ENCODE measurements at regions not wholly inside any gene's neighbourhood (a gene's known extent, or its start where the extent isn't known, plus 50 kb on each side); places are given as distances from the start of the nearest gene placed in this dataset.

DNA sequence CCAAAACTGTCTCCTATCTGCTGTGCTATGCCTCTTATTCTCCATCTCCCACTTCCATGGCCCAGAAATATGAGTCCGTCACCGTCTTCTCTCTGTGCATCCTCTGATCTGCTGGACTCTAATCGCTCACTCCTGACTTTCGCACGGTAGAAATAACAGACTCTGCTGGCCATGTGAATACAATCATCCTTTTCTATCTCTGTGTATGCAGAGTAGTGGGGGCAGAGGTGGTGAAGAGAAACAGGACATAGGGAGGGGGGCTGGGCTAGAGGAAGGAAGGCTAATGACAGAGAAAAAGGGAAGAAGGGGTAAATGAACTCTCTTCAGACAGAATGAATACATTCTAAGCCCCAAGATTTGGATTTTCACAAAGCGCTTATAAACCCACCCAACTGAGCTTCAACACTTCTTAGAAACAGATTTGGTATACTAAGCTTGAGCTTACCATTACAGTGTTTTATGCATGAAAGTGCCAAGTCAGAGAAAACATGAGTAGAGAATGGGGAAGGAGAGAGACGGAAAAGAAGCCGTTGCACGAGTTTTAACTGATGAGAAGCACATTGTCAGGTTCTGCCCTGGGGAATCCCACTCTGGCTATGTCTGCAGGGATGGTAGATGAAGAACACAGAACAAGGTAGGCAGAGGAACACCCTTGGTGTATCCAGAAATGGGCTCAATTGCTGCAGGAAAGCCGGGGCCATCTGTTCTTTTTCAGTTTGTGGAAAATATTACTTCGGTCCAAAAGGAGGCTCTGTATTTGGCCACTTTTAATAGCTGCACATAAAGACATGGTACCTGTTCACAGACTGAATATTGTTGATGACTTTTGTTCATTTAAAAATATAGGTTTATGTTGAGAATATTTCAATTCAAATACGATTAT is 324.7 kb downstream of the ETS1 start:
- no peak for DNase-seq (ENCODE audit: low spot score)

DNA sequence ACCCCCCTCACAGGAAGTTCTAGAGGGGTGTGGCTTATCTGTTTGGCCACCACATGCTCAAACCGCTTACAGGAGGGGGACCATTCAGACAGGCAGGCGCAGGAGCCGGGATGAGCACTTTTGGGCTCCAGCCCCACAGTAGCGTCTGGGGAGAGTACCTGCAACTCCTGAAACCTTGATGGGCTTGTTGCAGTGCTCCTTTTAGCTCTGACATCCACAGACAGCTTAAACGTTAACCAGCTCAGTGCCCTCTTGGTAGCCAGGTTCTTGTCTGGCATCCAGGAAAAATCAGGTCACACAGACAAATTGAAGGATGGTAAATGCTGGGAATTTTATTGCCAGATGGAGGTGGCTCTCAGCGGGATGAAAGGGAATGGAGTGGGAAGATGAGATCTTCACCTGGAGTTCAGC is 326.3 kb downstream of the ETS1 start:
- DNase-seq (ENCODE audit: low spot score): no peak

DNA sequence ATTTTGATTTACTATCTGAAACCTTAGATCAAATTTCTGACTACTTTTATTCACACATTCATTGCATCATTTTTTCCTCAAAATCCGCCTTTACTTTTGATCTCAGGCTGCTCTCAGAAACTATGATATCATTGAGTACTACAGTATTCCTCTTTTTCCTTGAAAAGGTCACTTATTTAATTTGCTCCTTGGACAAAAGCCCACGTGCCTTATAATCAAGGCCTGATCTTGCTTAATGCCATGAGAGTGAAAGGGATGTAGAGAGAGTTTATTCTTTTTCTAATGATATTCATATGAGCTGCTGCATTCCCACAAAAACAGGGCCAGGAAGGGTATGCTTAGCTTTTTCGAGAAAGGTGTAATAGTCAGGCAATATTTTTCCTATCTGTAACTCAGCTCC is 327.0 kb downstream of the ETS1 start:
- no peak for DNase-seq (ENCODE audit: low spot score)

DNA sequence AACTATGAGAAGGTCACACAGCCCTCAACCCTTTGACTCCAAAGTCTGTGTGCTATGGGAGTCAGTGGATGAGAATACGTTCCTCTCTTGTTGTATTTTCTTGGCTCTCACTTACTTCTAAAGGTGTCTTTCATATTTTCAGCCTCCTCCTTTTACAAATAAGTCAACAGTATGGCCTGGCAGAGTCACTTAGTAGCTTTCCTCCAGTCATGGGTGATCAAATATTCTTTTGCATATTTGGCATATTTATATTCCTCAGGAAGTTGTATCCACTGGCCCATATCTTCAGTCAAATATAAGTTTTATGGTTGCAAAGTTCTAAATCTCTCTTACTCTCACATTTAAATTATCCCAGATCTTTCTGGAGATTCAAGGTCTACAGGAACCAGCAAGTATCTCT is 327.5 kb downstream of the ETS1 start:
- no peak for DNase-seq (ENCODE audit: low spot score)

DNA sequence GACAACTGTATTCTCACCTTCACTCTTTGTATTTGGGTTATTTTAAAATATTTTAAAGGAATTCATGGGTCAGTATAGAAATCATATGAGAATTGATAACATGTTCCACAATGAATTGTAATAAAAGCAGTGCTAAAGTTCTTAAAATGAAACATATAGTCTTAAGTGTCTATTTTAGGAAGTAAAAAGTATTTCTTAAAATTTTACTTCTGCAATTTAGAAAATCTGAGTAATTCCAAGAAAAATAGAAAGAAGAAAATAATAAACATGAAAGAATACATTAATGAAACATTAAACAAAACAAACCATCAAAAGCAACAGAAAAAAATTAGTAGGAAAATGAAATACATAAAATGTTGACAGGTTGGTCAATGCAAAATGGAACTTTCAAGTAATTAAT is 332.4 kb downstream of the ETS1 start:
- no peak for DNase-seq (ENCODE audit: low spot score)

DNA sequence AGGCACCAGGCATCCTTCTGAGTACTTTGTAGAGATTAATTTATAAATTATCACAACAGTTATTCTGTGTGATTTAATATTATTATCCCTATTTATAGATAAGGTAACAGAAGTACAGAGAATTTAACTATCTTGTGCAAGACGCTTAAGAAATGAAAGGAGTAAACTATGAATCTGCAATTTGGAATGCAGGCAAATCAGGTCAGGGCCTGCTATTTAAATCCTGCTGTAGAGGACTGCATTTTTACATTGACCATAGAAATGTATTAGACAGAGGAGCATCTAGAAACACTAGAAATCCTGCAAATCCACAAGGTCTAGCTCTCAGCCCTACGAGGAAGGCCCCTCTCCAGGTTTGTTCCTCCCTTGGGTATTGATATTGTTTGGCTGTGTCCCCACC is 336.2 kb downstream of the ETS1 start:
- DNase-seq (ENCODE audit: low spot score): no peak

DNA sequence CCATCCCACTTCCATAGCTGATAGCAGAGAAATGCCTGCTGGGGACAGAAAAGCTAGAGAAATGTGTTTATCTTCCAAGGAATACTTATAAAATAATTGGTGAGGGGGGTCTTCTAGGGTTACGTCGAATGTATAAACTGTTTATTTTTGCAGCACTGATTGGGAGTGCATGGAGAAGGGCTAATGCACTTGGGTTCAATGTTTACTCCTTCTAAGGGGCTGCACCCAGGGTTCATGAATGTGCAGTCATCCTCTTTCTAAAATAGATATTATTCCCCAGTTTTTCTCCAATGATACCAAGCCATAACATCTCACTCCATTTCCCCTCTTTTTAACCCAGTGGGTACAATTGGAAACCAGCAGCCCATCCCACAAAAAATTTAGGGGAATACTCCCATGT is 336.9 kb downstream of the ETS1 start:
- DNase-seq (ENCODE audit: low spot score): no peak

DNA sequence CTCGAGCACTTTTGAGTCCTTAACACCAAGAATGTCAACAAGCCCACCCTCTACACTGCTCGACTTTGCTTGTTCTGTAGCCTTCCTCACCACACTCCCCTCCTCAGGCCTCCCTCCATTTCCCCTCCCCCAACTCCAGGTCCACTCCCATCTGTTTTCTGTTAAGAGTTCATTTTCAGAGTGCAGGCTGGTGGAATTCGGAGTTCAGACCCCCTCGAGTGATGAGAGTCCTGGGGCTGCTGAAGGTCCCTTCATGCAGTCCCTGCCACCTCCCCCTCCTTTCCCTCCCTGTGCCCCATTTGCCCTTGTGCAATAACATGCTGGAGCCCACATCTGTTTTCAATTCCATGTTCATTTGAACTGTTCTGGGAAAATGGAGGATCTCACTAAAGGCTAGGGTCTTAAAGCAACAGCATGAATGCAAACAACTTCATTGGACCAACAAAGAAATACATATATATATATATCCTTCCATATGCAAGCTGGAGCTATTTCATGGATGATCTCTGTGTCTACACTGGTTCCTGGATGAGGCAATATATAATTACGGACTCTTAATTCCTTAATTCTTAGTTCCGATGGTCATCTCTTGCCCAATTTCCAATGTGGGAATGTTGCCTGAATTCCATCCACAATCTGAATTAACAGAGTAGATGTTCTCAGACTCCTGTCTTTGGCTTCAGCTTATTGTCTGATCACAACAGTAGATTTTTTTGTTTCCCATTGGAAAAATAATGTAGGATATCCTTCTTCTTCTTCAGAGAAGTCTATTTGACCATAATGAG is 340.4 kb downstream of the ETS1 start:
- no peak for DNase-seq (ENCODE audit: low spot score)

DNA sequence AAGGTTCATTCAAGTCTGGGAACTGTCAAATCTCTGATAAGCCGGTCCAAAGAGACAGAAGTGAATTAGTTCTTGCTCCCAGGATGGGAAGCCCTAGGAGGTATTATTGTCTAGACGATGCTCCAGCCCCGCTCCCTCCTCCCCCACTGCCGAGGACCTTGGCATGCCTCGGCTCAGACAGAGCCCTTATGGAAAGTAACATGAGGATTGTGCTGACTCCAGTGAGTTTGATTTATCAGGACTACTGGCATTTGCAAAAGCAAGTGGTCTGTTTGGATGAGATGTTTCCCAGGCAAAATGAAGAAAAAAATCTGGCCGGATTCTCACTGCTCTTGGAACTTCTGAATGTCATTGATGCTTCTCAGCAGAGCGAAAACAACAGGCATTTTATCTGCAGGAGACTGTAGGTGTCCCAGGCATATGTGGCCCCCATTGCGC is 341.0 kb downstream of the ETS1 start:
- no peak for DNase-seq (ENCODE audit: low spot score)

DNA sequence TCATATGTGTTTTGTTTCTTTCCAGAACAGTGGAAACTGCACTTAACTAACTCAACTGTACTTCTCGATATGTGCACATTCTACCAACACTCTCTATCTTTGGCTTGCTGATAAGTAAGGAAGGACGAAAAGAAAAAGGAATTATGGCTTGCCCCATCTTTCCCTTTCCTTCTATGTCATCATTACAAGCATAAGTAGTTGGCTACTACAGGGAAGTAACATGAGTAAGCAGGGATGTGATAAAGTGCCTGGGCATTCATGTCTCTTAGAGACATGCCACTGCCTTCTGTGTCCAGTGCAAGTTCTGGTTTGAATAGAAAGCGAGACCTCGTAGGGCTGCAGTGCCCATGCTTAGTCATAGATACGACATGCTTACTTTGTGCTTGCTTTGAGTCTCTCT is 342.5 kb downstream of the ETS1 start:
- DNase-seq (ENCODE audit: low spot score): no peak

DNA sequence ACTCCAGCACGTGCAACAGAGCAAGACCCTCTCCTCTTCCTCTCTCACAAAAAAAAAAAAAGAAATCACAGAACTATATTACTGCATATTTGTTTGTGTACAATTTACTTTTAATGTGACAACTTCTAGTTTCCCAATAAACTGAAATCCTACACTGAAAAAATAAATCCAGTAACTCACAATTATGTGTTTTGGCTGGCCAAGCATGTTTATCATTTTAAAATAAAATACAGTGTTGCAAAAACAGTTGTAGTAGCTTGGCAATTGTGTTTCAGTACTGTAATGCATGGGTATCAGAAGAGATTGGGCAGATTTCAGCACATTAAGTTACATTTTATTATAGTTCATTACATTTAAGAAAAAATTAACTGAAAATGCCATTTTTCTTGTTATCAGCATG is 344.9 kb downstream of the ETS1 start:
- no peak for DNase-seq (ENCODE audit: low spot score)

DNA sequence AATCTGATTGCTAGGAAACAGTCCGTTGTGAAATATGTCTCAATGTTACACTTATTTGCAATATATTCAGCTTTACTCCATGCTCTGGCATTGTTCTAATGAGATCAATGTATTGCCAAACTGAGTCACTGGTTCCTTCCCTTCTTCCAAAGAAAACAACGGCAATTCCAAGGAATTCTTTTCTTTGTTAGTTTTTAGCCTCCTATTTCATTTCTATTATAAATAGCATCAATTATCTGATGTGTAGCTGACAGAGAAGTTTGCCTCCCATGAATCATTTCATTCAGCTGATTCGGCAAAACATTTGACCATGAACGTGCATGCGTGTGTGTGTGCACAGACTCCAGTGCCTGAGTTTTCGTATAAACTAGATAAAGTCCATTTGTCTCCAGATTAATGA is 346.8 kb downstream of the ETS1 start:
- DNase-seq (ENCODE audit: low spot score): no peak

DNA sequence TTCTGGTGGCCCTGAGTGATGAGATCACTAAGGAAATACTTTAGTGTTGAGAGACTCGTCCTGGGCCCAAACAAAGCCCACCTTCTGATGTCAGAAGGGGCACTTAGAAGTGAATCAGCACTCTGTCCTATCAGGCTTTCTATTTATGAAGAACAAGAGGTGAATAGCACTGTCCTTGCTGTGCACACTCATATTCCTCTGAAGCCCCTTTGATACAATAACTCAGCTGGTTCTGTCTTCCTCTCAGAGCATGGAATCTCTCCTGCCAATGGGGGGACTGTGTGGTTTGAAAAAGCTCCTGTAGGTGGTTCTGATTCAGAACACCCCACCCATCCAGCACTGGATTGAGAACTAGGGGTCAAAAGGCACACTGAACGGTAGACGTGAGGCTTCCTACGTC is 348.1 kb downstream of the ETS1 start:
- DNase-seq (ENCODE audit: low spot score): no peak

DNA sequence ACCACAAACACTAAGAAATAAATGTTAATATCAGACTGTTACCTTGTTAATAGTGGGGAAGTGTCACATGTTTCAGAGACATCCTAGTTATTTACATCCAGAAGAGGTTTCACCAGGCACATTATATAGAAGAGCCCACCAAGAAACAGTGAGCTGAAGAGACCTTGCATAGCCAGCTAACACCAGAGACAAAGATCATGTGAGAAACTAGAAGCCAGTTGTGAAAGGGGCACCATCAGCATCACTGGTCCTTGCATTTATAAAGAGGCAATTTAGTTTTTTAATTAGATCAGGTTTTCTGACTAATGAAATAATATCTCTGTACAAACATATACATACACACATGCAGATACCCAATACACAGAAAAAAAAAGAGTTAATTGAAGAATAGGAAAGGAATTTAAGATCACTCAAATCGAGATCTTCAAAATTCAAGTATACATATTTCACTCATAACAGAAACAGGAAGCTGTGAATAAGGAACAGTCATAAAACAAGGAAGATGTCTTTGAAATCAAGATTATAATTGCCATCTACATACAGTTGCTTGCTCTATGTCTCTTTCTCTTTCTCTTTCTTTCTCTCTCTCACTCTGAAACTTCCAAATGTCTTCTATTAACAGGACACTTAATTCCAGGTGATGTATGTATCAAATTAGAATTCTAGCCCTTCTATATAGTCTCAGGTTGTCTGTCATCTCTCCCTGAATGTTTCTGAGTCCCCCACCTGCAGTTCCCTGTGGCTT is 348.7 kb downstream of the ETS1 start:
- DNase-seq (ENCODE audit: low spot score): no peak

DNA sequence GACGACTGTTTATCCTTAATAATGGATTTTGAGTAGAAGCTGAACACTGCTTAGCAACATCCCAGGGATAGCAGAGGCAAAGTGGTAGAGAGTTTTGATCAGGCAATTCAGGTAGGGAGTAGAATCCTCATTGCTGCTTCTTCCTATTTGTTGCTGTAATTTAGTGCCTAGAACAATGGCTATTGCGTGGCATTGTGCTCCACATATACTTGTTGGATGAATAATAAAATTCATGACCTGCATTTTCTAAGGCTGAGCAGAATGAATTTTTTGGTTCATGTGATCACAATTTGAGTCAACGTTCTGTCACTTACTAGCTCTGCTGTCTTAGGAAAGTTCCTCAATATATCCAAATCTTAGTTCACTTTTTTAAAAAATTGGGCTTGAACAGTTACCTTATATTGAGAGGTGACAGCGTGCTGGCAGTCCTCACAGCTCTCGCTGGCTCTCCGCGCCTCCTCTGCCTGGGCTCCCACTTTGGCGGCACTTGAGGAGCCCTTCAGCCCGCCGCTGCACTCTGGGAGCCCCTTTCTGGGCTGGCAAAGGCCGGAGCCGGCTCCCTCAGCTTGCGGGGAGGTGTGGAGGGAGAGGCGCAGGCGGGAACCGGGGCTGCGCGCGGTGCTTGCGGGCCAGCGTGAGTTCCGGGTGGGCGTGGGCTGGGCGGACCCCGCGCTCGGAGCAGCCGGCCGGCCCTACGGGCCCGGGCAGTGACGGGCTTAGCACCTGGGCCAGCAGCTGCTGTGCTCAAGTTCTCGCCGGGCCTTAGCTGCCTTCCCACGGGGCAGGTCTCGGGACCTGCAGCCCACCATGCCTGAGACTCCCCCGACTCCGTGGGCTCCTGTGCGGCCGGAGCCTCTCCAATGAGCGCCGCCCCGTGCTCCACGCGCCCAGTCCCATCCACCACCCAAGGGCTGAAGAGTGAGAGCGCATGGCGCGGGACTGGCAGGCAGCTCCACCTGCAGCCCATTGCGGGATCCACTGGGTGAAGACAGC is 350.6 kb downstream of the ETS1 start:
- DNase-seq (ENCODE audit: low spot score): no peak

DNA sequence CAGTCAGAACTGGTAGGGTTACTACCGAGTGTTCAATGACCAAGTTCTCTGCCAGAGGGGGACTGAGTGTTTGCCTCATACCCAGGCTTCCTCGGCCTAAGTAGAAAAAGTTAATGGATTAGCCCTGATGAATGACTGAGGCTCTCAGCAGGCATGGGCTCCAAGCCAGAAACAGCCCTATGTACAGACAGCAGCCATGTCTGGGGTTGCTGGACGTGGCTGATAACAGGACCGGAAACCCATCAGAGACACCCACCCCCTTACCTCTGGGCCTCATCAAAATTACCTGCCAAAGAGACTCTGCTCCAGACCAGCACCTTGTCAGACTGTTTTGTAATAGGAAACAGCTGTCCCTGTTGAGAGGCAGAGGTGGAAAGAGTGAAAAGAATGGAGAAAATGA is 351.4 kb downstream of the ETS1 start:
- DNase-seq (ENCODE audit: low spot score): no peak

DNA sequence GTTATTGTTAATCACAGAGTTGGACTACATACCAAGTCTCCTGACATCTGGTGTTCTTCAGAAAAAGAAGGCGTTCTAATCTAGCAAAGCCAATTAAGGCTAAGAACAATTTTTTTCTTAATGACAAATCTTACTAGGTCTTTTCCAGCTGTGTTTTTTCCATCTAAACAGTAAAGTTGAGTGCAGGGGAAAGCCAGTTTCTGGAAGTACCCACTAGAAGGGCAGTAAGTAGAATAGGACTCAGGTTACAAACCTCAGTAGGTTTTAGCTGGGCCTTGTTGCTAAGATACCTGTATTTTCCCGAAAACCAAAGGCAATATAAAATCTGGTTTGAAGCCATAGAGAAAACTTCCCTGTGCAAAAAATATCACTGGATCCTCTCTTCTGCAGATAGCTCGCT is 351.9 kb downstream of the ETS1 start:
- no peak for DNase-seq (ENCODE audit: low spot score)

DNA sequence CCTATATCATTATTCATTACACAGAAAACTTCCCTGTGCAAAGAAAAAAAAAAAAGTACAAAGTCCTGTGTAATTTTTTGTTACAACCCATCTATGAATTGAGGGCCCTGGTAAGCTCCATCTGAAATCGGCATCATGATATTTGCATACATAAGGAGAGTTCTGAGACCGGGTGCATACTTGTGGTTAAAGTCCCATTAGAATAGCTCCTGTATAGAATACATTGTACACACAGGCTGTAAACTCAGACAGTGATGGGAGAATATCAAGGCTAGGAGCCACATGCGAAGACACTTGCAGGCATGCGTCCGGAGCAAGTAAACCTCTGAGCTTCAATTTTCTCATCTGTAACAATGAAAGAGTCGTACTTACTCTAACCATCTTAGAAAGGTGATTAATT is 353.2 kb downstream of the ETS1 start:
- no peak for DNase-seq (ENCODE audit: low spot score)

DNA sequence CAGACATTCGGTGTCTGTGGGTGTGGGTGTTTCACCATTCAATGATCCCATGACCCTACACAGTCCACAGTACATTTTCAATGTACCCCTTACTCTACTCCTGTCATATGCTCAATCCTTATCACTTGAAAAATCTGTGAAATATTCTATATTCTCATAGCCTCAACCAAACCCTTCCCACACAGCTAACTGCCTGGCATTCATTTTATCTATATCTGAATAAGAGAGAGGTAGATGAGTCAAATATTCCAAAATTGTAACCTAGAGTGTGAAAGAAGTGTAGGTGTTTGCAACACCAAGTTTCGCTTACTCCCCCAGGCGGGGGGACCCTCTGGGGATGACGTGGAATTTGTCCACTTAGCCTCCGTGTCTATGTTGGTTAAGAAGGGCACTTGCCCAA is 354.8 kb downstream of the ETS1 start:
- DNase-seq (ENCODE audit: low spot score): no peak

DNA sequence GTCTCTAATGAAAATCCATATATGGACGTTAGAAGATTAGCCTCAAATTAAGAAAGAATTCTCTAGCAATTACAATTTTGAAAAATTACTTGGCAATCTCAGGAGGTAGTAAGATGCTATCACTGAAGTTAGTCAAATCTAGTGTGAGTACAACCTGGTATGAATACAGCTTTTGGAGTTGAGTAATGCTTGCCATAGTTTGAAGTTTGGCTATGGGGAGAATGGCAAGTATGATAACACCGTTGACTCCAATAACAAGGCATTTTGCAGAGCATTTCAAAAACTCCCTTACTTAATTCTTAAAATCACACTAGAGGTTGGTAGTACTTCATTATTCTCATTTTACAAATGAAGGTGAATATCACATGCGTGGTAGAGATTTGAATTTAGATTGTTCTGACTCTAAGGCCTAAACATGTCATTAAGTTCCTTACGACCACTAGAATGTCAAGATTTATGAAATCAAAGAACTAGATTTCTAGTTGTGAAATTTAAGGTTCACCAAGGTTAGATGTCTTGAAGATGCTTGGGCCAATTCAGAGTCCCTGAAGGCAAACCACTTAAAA is 355.4 kb downstream of the ETS1 start:
- DNase-seq (ENCODE audit: low spot score): no peak

DNA sequence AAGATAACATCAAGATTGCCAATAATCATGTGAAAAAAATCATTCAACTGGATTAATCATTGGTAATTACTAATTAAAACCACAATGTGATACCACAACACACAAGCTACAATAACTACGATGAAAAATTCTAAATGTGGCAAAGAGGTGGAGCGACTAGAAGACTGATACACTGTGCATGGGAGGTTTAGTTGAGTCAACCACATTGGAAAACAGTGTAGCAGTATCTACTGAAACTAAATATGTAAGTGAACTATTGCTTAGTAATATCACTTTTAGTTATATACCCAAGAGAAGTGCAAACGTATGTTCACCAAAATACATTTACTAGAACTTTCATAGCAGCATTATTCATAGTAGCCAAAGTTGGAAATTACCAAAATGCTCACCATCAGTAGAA is 359.9 kb downstream of the ETS1 start:
- no peak for DNase-seq (ENCODE audit: low spot score)
